NCI-H2029 treated with DMSO at 0.1 percent for 48 hours (cell line): ENCODE measurements at regions not wholly inside any gene's neighbourhood (a gene's known extent, or its start where the extent isn't known, plus 50 kb on each side); places are given as distances from the start of the nearest gene placed in this dataset.
A peak's percentile ranks its signal among the peaks of the same experiment; 100 is the strongest.
"Not testable (repeated sequence)": the region's sequence is repeated elsewhere in the genome, so short reads cannot be mapped to it uniquely, and the experiment has no call there.

Source experiments
- DNase-seq: peaks from one replicate; lab custom pipeline; 2025; lab: John Stamatoyannopoulos, UW

DNA sequence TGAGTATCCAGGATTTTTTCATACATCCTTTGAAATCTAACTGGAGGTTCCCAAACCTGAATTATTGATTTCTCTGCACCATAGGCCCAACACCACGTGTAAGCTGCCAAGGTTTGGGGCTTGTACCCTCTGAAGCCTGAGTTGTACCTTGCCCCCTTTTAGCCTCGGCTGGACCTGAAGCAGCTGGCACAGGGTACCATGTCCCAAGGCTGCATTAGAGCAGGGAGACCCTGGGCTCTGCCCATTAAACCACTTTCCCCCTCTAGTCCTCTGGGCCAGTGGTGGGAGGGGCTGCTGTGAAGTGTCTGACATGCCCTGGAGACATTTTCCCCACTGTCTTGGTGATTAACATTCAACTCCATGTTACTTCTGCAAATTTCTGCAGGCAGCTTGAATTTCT, 532.9 kb upstream of the NUDT12 start:
- DNase-seq: no peak

DNA sequence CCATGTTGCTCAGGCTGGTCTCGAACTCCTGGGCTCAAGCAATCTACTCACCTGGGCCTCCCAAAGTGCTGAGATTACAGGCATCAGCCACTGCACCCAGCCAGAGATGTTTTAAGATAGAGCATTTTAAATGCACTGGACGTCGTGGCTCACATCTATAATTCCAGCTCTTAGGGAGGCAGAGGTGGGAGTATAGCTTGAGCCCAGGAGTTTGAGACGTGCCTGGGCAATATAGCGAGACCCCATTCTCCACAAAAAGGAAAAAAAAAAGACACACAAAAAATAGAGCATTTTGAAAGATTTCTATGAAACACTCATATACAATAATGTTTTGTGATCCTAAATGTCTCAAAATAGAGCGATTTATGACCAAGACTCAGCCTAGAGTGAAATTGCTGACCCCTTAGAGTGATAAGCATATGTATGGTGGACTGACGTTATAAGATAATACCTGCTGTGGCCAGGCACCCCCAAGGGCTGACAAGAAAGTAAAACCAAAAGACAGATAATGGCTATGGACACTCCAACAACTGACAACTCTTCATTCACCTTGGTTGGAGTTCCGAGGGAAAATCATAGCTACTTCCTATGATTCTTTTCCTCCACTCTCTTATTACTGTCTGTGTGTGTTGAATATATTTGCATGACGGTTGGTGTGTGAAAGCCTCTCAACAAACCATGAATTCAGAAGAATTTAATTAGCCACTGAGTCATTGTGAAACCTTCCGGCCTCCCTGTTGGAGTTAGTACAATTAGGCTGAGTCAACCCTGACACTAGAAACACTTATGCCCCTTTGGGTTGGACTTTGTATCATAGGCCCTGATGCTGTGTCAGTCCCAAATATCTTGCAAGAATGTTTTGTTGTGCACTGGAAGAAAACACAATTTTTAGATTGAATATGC, 526.5 kb upstream of the NUDT12 start:
- no peak for DNase-seq

DNA sequence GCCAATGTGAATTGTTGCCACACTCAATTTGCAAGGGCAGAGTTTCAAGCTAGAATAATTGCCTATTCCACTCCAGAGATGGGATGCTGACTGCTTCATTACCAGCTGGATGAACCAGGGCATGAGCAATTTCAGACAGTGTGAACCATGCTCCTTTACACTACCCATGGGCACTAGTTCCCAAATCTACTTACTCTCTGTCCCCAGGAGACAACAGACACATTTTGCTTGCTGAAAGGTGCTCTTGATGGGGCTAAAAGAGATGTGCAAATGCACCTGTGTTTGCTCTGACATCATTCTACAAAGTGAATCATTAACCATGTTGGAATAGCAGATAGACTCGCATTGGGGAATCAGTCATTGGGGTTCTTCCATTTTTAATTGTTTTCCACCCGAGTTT, 522.3 kb upstream of the NUDT12 start:
- DNase-seq: peak; percentile 45

DNA sequence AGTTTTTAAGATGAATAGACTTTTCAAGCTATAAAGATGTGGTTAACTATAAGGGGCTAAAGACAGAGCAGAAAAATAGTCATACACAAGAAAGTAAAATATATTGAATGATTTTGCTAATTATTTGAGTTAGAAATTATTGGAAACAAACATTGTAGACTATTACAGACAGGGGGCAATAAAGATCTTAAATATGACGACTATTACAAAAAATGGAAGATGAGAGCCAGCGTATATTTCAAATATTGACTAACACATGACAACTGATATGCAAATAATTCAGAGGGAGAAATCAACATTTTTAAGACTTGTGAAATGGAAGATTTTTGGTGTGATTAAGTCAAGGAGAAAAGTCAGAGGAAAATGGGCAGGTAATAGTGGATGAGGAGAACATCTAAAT, 520.2 kb upstream of the NUDT12 start:
- DNase-seq: no peak

DNA sequence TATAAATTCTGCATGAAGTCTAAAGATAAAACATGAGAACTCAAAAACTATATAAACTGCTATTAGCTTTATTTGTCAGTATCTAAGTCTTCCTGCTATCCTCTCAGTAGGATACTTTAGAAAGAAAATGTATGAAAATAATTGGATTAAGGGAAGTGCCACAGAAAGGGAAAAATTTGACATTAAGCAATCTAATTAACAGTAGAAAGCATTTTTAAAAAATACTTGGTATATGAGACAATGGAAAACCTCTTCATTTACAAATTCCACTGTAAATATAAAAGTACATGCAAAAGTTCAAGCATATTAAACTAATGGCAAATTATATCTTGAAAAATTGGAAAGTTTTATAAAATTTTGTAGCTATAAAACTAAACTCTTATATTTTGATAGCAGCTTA, 518.6 kb upstream of the NUDT12 start:
- DNase-seq: no peak

DNA sequence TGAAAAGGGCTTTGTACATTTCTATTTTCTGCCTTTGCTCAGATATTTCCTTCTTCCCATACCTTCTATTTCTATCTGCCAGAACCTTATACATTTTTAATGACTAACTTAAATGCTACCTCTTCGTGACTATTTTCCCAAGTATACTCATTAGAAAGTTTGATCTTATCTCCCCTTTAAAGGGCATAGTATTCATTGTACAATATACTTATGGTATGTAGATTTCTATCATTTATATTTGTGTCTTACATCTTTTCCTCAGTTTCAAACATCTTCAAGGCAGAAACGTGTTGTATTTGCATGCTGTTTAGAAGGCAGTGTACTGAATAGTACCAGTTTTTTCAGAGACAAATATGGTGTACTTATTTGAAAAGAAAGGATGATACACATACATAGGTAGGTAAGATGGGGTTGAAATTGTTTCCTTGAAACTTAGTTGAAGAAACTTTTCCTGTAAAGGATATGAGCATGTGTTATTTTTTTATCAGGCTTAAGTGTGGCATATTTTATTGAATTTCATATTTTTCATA, 518.1 kb upstream of the NUDT12 start:
- DNase-seq: no peak

DNA sequence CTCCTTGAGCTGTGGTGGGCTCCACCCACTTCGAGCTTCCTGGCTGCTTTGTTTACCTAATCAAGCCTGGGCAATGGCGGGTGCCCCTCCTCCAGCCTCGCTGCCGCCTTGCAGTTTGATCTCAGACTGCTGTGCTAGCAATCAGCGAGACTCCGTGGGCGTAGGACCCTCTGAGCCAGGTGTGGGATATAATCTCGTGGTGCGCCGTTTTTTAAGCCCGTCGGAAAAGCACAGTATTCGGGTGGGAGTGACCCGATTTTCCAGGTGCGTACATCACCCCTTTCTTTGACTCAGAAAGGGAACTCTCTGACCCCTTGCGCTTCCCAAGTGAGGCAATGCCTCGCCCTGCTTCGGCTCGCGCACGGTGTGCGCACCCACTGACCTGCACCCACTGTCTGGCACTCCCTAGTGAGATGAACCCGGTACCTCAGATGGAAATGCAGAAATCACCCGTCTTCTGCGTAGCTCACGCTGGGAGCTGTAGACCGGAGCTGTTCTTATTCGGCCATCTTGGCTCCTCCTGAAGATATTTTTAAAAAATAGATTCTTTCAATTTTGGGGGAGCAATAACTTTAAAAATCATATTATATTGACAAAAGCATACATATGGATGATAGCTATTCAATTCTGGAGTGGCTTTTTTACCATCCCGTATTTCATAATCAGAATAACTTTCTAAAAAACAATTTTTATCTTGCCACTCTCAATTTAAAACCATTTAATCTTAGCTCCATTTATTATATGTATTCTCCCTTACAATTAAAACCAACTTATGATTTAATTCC, 517.5 kb upstream of the NUDT12 start:
- not testable (repeated sequence) for DNase-seq

DNA sequence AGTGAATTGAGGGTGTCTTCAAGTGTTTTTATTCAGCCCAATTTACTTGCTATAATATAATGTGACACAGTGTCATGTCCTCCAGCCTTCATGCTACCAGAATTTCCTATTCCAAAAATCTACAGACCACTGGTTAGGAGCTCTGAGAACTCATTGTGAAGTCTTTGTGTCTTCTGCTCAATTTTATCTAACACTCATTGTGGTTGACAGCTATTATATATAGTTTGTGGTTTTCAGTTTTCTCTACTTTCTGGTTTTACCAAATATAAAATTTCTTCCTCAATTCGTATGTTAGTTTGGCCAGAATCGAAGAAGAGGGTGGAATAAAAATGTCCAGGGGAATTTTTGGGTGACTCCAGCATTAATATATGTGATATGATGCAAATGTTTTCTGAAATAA, 509.3 kb upstream of the NUDT12 start:
- no peak for DNase-seq

DNA sequence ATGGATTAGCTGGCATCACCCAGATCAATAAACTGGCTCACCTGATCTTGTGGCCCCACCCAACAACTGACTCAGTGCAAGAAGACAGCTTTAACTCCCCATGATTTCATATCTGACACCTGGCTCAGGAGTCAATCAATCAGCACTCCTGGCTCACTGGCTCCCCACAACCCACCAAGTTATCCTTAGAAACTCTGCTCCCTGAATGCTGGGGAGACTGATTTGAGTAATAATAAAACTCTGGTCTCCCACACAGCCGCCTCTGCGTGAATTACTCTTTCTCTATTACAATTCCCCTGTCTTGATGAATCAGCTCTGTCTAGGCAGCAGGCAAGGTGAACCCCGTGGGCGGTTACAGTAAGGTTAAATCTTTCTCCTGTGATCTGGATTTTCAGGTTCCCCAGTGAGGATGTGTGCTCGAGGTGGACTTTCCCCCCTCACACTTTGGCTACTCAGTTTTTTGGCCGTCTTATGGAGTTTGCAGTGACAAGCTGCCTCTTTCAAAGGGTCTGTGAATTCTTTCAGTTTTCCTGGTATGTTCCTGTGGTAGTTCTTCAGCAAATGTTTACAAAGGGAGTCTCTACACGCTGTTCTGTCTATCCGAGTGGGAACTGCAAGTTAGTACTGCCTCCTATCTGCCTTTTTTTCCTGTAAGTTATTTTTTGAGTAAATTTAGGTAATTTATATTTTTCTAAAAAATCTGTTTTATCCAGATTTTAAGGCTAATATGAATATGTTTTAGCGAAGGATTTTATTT, 500.2 kb upstream of the NUDT12 start:
- no peak for DNase-seq

DNA sequence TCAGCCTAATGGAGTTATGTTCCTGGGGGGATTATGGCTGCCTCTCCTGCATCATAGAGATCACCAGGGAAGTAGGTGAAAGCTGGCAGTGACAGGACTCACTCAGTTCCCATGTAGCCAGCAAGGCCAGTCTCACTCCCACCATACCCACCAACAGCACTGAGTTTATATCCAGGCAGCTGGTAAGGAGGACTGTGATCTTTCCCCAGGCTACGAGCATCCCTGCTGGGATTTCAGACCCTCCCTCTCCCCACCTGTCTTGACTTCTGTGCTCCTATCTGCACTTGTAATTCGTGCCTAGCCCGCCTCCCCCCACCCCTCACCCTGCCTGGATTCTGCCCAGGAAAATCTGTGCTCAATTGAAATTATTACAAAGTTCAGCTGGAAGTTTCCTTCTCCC, 499.1 kb upstream of the NUDT12 start:
- DNase-seq: no peak

DNA sequence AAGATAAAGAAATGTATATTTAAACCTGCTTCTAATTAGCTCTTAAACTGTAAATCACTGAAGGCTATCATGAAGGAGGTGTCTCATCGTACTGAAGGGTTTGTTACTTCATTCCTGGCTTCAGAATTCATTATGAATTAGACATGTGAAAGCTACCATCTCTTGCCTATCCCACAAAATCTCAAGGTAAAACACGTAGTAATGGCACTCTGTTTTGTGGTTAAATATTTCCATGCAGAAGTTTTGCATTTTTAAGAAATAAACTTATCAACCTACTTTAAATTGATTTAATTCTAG, 490.7 kb upstream of the NUDT12 start:
- DNase-seq: no peak

DNA sequence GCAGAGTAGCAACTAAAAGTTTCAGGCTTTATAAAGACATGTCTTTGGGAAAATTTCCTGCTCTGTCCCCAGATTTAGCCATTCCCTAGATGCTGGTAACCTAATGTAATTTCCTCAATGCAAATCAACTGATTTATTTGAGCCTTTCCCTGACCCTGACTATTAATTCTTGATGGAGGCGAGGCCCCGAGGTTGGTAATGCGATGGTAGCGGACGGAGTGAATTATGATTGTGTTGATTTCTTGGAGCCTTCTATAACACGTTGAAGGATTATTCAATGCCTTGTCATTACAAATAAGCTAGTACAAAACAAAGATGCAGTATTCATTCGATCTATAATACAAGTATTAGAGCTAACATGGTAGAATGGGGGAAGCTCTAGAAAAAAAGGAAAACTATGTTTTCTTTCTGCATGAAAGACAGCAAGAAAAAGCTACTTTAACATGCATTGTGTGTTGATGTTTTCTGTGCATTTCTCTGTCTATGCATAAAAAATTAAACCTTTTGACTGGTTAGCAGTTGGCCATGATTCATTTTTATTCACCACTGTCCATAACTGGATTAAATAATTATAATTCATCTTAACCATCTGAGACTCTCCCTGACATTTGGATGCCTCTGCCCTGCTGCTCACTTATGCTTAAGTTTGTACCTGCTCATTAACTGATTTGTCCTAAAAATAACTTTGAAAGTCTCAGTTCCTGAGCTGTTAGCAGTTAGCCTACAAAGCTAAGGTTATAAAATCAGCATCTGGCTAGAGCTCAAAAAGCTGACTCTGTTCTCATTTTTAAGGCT, 490.2 kb upstream of the NUDT12 start:
- DNase-seq: no peak

DNA sequence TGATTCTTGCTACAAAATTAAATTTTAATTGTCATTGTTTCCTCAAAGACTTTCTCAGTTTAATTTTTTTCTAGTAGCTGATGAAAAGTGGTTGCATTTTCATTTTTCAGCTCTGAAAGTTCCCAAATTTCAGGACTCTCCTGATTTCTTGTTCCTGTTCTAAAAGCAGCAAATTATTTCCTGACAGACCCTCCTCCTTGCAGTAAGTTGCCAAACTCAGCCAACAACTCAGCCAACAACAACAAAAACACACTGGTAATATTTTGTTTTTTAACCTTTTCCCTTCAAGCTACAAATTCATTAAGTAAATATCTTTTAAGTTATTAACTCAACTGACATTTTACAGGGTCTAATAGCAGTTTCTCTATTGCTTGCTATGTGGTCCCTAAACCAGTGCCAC, 487.8 kb upstream of the NUDT12 start:
- DNase-seq: no peak

DNA sequence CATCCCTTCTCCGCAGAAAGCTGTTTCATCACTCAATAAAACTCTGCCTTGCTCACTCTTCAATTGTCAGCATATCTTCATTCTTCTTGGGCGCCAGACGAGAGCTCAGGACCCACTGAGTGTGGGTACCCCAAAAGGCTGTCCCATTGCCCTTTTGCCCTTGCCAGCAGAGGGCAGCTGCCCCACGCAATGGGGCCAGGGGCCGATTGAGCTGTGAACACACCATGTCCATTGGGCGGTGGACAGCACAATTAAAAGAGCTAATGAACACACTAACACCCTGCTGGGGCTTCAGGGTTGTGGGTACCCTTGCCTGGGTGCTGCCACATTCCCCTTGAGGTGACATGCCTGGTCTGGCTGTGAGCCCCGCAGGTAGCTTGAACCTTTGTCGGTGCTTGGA, 487.2 kb upstream of the NUDT12 start:
- DNase-seq: no peak

DNA sequence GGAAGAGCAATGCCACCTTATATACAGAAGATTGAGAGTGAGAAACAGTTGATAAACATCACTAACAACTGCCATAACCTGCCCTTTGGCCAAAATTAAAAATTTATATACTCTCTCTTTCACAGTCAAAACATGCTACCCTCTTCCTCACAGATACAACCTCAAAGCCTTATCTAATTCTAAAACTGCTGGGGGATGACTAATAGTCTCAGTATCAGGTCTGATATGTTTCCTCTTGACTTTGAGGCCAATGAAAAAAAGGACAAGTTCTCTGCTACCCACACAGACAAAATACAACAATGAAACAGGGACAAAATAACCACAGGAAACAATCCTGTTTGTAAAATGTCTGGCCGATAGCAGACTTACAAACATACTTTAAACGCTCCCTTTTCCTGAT, 485.6 kb upstream of the NUDT12 start:
- no peak for DNase-seq

DNA sequence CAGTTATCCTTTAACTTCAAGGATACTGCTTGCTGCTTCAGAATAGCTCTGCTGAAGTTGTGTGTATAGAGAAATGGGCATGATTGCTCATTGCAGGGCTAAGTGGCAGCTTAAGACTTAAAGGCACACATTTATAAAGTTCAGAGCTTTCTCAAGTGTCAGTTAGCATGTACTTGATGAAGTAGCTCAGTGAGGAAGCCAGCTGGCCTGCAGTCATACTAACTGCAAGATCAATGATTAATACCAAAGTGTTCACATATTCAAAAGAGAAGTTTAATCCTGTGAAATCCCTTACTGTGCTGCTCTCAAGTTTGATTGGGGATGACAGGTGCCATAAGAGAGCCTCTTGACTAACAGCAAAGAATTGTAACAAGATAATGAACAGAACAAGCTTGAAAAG, 483.4 kb upstream of the NUDT12 start:
- DNase-seq: no peak

DNA sequence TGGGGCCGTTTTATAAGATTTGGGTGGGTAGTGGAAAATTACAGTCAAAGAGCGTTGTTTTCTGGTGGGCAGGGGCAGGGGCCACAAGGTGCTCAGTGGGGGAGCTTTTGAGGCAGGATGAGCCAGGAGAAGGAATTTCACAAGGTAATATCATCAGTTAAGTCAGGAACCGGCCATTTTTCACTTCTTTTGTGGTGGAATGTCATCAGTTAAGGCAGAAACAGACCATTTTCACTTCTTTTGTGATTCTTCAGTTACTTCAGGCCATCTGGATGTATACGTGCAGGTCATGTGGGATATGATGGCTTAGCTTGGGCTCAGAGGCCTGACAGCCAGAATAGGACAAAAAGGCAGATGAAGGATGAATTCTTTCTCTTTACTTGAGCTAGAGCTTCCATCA, 477.3 kb upstream of the NUDT12 start:
- DNase-seq: not testable (repeated sequence)

DNA sequence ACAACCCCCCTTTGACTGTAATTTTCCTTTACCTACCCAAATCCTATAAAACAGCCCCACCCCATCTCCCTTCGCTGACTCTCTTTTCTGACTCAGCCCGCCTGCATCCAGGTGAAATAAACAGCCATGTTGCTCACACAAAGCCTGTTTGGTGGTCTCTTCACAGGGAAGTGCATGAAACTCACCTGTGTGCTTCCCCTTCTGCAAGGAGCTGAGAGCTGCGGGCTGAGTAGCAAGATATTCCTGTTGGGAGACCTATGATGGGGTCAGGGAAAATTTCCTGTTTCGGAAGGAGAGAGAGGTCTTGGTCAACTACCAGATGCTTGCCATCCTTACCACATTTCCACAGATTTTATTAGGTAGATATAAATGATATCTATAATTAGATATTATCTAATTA, 474.5 kb upstream of the NUDT12 start:
- not testable (repeated sequence) for DNase-seq

DNA sequence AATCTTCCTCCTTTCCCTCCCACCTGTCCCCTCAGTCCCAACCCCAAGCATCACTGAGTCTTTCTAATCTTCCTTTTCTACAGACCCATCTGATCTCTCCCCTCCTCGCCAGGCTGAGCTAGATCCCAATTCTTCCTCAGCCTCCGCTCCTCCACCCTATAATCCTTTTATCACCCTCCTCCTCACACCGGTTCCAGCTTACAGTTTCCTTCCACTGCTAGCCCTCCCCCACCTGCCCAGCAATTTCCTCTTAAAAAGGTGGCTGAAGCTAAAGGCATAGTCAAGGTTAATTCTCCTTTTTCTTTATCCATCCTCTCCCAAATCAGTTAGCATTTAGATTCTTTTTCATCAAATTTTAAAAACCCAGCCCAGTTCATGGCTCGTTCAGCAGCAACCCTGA, 470.6 kb upstream of the NUDT12 start:
- not testable (repeated sequence) for DNase-seq

DNA sequence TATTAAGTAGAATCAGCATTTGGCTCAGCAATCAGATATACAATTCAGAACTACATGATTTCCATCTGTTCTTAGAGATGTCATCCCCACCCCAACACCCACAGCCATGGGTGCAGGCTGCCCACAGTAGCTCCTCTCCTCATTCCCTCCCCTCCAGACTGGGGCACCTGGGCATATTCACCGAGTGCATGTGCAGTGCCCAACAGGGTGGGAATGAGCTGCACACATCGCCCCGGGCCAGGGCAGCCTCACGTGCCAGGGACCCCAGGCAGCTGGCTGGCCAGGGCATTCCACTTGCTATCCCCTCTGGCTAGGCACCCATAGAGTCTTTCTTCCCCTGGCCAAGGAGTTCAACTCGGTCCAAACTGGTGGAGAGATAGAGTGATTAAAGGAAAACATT, 461.9 kb upstream of the NUDT12 start:
- DNase-seq: no peak

DNA sequence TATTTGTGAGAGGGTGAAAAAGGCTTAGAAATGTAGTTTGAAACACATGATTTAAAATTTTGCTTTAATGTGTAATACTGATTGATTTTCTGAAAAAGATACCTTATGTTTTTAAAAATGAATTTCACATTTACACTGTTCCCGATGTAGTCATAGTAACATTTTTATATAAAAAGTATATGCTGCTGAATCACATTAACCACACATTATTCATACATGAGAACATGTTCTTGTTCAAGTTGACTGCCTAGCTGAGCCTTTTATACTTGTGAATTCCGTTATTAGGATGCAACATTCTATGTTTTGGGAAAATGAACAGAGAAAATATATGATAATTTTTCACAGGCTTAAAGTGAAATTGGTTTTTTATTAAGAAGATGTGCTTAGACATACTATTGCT, 461.1 kb upstream of the NUDT12 start:
- DNase-seq: no peak

DNA sequence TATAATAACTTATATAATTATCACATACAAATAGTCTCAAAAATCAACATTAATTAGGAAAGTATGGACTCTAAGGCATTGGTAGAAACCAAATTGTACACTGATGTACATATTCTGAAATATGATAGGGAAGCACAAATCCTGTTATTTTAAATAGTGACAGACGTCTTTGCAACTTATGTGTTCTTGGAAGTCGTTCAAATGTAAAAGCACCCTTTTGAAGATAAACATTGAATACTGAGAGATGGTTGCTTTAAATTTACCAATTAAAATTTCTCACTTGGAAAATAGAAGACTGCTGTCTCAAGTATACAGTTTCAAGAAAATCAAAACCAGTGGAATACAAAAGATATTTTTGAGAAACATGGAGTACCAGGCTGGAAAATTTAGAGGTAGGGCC, 457.4 kb upstream of the NUDT12 start:
- no peak for DNase-seq
